ENCODE measurements at regions not wholly inside any gene's neighbourhood (a gene's known extent, or its start where the extent isn't known, plus 50 kb on each side); places are given as distances from the start of the nearest gene placed in this dataset.

DNA sequence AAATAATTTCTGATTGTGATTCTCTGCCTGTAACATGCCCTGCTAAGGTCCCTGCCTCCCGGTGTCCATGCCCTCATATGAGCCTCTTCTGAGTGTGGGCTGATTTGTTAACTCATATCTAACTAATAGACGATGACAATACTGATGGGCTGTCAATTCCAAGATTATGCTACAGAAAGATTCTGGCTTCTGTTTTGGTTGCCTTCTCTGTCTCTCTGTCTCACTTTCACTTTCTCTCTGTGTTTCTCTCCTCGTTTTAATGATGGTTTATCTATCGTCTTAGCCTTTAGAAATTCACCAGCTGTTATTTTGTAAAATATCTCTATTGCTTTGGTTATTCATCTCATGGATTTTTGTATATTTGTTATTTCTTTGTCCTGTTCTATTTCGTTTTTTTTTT, 312.5 kb upstream of the ANXA10 start:
- ATAC-seq (no peak), FAIRE-seq (no peak), DNase-seq (ENCODE audit: low read depth in 1 of 2, low spot score in 1 of 2) (no peak)
- 10% methylated on average over 5 of the region's 5 CpGs for WGBS (ENCODE audit: missing lambda C conversion rate)
- CTCF ChIA-PET, result no interaction called here
- H3K4me3 ChIP-seq, result peak overlapping the region; percentile 3; the same call in 1 of the 3 replicates
- no peaks in the 10 kb centered on the region for H3K9me3 ChIP-seq
- no peaks in the 10 kb centered on the region for H3K4me1 ChIP-seq
- TF ChIP-seq POLR2AphosphoS2 (conservative IDR thresholded peaks at IDR 0.05; ENCODE audit: low read length) (no peak), EP300 (IDR thresholded peaks at IDR 0.05) (no peak), ZFP36 (IDR thresholded peaks at IDR 0.05; ENCODE audit: borderline replicate concordance, partially characterized antibody) (no peak), FOSL2 (IDR thresholded peaks at IDR 0.05) (no peak), FOSL2 (CRISPR knock-in tag; IDR thresholded peaks at IDR 0.05) (no peak), ZNF302 (CRISPR knock-in tag; IDR thresholded peaks at IDR 0.05) (no peak), FOSB (CRISPR knock-in tag; IDR thresholded peaks at IDR 0.05) (no peak), JUNB (IDR thresholded peaks at IDR 0.05) (no peak), MYC (IDR thresholded peaks at IDR 0.05; ENCODE audit: borderline replicate concordance, low read length) (no peak)
- TF ChIP-seq, protein P1, sequence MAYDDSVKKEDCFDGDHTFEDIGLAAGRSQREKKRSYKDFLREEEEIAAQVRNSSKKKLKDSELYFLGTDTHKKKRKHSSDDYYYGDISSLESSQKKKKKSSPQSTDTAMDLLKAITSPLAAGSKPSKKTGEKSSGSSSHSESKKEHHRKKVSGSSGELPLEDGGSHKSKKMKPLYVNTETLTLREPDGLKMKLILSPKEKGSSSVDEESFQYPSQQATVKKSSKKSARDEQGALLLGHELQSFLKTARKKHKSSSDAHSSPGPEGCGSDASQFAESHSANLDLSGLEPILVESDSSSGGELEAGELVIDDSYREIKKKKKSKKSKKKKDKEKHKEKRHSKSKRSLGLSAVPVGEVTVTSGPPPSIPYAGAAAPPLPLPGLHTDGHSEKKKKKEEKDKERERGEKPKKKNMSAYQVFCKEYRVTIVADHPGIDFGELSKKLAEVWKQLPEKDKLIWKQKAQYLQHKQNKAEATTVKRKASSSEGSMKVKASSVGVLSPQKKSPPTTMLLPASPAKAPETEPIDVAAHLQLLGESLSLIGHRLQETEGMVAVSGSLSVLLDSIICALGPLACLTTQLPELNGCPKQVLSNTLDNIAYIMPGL (CRISPR knock-in tag; IDR thresholded peaks at IDR 0.05; ENCODE audit: borderline replicate concordance), result no peak
- H3K4me2 ChIP-seq, result peak overlapping the region; percentile 37
- 0 out of 6 replicates have a peak overlapping the region, but pooled peaks of 1 of the 2 experiments have one; percentile 54 for H3K27ac ChIP-seq
- POLR2A ChIA-PET, result no interaction called here

DNA sequence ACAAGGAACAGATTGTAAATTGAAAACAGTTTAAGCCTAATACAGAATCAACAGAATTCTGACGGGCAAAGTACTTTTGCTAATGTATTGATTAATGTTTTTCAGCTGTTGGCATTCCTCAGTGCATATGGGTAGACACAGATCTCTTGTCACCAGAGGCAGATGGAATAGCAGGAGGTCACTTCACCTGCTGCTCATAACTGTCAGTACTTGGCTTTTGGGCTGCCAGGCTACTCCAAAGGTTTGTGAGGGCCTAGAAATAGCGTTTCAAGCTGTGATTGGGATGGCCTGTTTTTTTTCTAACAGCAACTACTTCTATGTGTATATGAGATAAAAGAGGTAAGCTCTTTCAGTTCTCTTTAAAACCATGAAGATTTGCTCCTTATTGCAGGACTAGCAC, 307.5 kb upstream of the ANXA10 start:
- no peak overlapping the region for H3K4me3 ChIP-seq
- no peak for FAIRE-seq
- TF ChIP-seq ZNF302 (CRISPR knock-in tag; IDR thresholded peaks at IDR 0.05) (no peak), EHF (CRISPR knock-in tag; IDR thresholded peaks at IDR 0.05) (no peak), RAD21 (conservative IDR thresholded peaks at IDR 0.05 in 1 of 2, IDR thresholded peaks at IDR 0.05 in 1 of 2) (no peak), SMC3 (IDR thresholded peaks at IDR 0.05) (no peak), RARB (CRISPR knock-in tag; IDR thresholded peaks at IDR 0.05) (no peak), KDM1A (IDR thresholded peaks at IDR 0.05; ENCODE audit: low read depth) (no peak), MYC (IDR thresholded peaks at IDR 0.05; ENCODE audit: borderline replicate concordance, low read length) (no peak), JUN (IDR thresholded peaks at IDR 0.05) (no peak), FOSL2 (IDR thresholded peaks at IDR 0.05) (no peak), FOSL2 (CRISPR knock-in tag; IDR thresholded peaks at IDR 0.05) (no peak), KDM5A (IDR thresholded peaks at IDR 0.05) (no peak), HOXB13 (CRISPR knock-in tag; IDR thresholded peaks at IDR 0.05; ENCODE audit: low read depth) (no peak)
- TF ChIP-seq, protein P2, sequence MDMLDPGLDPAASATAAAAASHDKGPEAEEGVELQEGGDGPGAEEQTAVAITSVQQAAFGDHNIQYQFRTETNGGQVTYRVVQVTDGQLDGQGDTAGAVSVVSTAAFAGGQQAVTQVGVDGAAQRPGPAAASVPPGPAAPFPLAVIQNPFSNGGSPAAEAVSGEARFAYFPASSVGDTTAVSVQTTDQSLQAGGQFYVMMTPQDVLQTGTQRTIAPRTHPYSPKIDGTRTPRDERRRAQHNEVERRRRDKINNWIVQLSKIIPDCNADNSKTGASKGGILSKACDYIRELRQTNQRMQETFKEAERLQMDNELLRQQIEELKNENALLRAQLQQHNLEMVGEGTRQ (IDR thresholded peaks at IDR 0.05), result no peak
- TF ChIP-seq, protein P3, sequence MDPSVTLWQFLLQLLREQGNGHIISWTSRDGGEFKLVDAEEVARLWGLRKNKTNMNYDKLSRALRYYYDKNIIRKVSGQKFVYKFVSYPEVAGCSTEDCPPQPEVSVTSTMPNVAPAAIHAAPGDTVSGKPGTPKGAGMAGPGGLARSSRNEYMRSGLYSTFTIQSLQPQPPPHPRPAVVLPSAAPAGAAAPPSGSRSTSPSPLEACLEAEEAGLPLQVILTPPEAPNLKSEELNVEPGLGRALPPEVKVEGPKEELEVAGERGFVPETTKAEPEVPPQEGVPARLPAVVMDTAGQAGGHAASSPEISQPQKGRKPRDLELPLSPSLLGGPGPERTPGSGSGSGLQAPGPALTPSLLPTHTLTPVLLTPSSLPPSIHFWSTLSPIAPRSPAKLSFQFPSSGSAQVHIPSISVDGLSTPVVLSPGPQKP (IDR thresholded peaks at IDR 0.05; ENCODE audit: low read depth, low read length), result no peak
- TF ChIP-seq, protein P4, sequence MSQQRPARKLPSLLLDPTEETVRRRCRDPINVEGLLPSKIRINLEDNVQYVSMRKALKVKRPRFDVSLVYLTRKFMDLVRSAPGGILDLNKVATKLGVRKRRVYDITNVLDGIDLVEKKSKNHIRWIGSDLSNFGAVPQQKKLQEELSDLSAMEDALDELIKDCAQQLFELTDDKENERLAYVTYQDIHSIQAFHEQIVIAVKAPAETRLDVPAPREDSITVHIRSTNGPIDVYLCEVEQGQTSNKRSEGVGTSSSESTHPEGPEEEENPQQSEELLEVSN (IDR thresholded peaks at IDR 0.05; ENCODE audit: borderline replicate concordance, low read depth), result no peak
- TF ChIP-seq, protein P1 (CRISPR knock-in tag; IDR thresholded peaks at IDR 0.05; ENCODE audit: borderline replicate concordance), result no peak
- TF ChIP-seq, protein P5, sequence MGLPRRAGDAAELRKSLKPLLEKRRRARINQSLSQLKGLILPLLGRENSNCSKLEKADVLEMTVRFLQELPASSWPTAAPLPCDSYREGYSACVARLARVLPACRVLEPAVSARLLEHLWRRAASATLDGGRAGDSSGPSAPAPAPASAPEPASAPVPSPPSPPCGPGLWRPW (IDR thresholded peaks at IDR 0.05), result no peak
- TF ChIP-seq, protein P6, sequence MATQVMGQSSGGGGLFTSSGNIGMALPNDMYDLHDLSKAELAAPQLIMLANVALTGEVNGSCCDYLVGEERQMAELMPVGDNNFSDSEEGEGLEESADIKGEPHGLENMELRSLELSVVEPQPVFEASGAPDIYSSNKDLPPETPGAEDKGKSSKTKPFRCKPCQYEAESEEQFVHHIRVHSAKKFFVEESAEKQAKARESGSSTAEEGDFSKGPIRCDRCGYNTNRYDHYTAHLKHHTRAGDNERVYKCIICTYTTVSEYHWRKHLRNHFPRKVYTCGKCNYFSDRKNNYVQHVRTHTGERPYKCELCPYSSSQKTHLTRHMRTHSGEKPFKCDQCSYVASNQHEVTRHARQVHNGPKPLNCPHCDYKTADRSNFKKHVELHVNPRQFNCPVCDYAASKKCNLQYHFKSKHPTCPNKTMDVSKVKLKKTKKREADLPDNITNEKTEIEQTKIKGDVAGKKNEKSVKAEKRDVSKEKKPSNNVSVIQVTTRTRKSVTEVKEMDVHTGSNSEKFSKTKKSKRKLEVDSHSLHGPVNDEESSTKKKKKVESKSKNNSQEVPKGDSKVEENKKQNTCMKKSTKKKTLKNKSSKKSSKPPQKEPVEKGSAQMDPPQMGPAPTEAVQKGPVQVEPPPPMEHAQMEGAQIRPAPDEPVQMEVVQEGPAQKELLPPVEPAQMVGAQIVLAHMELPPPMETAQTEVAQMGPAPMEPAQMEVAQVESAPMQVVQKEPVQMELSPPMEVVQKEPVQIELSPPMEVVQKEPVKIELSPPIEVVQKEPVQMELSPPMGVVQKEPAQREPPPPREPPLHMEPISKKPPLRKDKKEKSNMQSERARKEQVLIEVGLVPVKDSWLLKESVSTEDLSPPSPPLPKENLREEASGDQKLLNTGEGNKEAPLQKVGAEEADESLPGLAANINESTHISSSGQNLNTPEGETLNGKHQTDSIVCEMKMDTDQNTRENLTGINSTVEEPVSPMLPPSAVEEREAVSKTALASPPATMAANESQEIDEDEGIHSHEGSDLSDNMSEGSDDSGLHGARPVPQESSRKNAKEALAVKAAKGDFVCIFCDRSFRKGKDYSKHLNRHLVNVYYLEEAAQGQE (IDR thresholded peaks at IDR 0.05), result no peak
- H3K4me1 ChIP-seq, result no peaks in the 10 kb centered on the region
- DNase-seq (ENCODE audit: low read depth in 1 of 2, low spot score in 1 of 2), result no peak
- no peaks in the 10 kb centered on the region for H3K9me3 ChIP-seq
- H3K4me2 ChIP-seq, result no peak overlapping the region
- POLR2A ChIA-PET, result no interaction called here
- 34% methylated on average over 2 of the region's 2 CpGs for WGBS (ENCODE audit: missing lambda C conversion rate)
- no peak for ATAC-seq
- CTCF ChIA-PET, result no interaction called here
- no peak overlapping the region for H3K27ac ChIP-seq

Measured in A549 (cell line).